ENCODE measurements at regions not wholly inside any gene's neighbourhood (a gene's known extent, or its start where the extent isn't known, plus 50 kb on each side); places are given as distances from the start of the nearest gene placed in this dataset.

DNA sequence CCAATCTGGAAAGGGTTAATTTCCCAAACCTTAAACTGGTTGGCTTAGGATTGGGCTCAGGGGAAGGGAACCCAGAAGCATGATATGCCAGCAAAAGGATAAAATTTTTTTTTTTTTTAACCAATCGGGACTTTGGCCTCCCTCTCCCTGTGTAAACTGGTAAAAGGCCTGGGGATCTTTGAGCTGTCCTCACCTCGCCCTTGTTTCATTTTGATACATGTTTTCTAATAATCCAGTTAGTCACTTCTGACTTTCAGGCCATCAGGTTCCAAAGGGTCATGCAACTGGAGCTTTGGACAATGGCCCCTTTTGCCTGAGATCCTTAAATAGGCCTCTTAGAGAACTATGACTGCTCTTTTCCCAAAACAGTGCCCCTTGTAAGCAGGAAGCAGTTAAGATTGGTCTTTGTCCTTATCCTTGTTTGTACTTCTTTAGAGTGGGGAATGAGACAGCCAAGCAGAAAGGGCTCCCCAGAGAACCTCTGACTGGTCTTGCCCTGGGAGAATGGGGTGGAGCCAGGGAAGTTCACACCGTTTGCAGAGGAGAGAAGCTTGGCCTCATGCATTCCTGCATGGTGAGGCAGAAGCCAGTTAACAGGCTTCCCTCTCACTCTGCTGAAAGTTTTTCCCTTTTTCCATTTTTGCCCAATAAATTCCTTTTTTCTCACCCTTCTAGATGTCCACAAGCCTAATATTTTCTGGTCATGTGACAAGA lies 424.2 kb upstream of the CNTNAP2 start:
- no peaks in the 10 kb centered on the region for H3K9me3 ChIP-seq
- H3K27ac ChIP-seq = no peak overlapping the region
- DNase-seq = no peak
- TF ChIP-seq POLR2A (IDR thresholded peaks at IDR 0.05) = no peak
- TF ChIP-seq, protein P1, sequence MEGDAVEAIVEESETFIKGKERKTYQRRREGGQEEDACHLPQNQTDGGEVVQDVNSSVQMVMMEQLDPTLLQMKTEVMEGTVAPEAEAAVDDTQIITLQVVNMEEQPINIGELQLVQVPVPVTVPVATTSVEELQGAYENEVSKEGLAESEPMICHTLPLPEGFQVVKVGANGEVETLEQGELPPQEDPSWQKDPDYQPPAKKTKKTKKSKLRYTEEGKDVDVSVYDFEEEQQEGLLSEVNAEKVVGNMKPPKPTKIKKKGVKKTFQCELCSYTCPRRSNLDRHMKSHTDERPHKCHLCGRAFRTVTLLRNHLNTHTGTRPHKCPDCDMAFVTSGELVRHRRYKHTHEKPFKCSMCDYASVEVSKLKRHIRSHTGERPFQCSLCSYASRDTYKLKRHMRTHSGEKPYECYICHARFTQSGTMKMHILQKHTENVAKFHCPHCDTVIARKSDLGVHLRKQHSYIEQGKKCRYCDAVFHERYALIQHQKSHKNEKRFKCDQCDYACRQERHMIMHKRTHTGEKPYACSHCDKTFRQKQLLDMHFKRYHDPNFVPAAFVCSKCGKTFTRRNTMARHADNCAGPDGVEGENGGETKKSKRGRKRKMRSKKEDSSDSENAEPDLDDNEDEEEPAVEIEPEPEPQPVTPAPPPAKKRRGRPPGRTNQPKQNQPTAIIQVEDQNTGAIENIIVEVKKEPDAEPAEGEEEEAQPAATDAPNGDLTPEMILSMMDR (IDR thresholded peaks at IDR 0.05) = no peak
- no peaks in the 10 kb centered on the region for H3K4me1 ChIP-seq
- no peaks in the 10 kb centered on the region for H3K36me3 ChIP-seq
- H3K27me3 ChIP-seq = no peaks in the 10 kb centered on the region
- no peak overlapping the region for H3K4me3 ChIP-seq

DNA sequence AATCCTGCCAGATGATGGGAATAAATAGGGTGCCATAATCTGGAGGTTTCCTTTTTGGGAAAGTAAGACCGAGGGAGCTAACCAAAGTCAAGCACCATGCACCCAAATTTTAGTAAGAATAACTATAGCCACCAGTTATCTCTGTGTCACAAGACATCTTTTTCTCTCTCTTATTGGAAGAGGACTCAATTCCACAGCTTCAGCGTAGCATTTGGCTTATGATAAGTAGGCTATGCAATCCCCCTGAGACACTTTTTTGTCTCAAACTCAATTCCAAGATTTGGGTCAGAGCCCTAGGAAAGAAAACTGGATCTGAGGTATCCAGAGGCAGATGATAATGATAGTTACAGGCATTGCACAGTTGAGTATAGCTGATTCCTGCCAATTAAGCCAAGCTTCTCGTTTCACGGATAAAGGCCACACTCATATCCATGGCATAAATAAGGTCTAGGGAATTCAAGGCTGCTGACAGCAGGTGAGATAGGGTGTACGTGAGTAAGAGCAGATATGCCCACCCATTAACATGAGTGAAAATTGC lies 425.2 kb upstream of the CNTNAP2 start:
- no peaks in the 10 kb centered on the region for H3K27me3 ChIP-seq
- H3K36me3 ChIP-seq = no peaks in the 10 kb centered on the region
- no peaks in the 10 kb centered on the region for H3K4me1 ChIP-seq
- TF ChIP-seq, protein P1 (IDR thresholded peaks at IDR 0.05) = no peak
- TF ChIP-seq POLR2A (IDR thresholded peaks at IDR 0.05) = no peak
- no peak overlapping the region for H3K27ac ChIP-seq
- no peaks in the 10 kb centered on the region for H3K9me3 ChIP-seq
- no peak for DNase-seq
- H3K4me3 ChIP-seq = no peak overlapping the region

DNA sequence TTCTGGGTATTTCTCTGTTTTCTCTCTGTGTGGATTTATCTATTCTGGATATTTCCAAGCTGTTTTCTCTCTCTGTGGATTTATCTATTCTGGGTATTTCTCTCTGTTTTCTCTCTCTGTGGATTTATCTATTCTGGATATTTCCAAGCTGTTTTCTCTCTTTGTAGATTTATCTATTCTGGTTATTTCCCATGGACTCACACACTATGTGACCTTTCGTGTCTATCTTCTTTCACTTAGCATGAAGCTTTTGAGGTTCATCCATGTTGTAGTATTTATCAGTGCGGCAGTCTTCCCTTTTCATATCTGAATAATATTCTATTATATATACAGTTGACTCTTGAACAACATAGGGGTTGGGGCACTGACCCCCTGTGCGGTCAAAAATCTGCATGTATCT lies 435.0 kb upstream of the CNTNAP2 start:
- no peaks in the 10 kb centered on the region for H3K27me3 ChIP-seq
- H3K9me3 ChIP-seq = peaks cover 0 to 4% (median 0%) of the 10 kb centered on the region in 4 donors
- TF ChIP-seq, protein P1 (IDR thresholded peaks at IDR 0.05) = no peak
- TF ChIP-seq POLR2A (IDR thresholded peaks at IDR 0.05) = no peak
- no peak for DNase-seq
- H3K4me3 ChIP-seq = no peak overlapping the region
- H3K27ac ChIP-seq = no peak overlapping the region
- no peaks in the 10 kb centered on the region for H3K36me3 ChIP-seq
- no peaks in the 10 kb centered on the region for H3K4me1 ChIP-seq

DNA sequence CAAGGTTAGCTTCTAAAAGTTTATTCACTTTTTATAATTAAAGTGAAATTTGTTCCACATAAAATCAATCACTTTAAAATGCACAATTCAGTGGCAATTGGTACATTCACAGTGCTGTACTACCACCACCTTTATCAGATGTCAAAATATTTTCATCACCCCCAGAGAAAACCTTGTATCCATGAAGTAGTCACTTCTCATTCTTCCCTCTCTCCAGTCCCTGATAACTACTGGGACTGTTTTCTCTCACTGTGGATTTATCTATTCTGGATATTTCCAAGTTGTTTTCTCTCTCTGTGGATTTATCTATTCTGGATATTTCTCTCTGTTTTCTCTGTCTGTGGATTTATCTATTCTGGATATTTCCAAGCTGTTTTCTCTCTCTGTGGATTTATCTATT lies 435.4 kb upstream of the CNTNAP2 start:
- Histone ChIP-seq H3K4me1 (no peaks in the 10 kb centered on the region), H3K27ac (no peak overlapping the region), H3K27me3 (no peaks in the 10 kb centered on the region), H3K9me3 (peaks cover 0 to 4% (median 0%) of the 10 kb centered on the region in 4 donors), H3K4me3 (no peak overlapping the region), H3K36me3 (no peaks in the 10 kb centered on the region)
- no peak for DNase-seq
- TF ChIP-seq POLR2A (IDR thresholded peaks at IDR 0.05) = no peak
- TF ChIP-seq, protein P1 (IDR thresholded peaks at IDR 0.05) = no peak

DNA sequence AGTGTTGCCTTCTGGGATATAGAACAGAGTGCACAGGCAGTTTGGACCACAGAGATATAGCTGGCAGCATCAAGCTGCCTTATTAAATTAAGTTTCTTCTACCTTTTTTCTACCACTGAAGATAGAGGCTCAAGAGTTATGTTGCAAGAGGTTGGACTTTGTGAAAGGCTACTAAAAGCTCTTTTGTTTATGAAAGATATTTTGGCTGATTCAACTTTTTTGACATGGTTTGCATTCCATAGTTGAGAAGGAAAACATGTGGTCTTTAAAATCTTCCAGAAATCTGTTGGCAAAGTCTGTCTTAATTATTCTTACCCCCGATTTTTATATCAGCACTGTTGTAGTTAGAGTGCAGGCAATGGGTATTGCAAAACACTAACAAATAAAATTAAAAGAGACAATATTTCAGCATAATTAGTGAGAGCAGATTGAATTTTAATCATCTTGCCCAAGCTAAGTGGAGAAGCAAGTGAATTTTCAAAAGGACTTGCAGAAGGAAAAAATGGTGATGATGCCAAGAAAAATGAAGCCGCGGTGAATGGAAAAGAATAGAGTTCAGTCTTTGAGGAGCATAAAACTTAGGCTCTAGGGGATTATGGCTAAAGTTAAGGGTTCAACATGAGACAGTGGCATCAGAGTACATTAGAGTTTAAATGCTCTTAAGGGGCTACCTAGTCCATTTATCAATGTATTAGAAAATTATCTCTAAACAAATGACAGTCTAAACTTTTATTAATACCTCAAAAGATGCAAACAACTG lies 450.9 kb upstream of the CNTNAP2 start:
- Histone ChIP-seq H3K4me1 (no peaks in the 10 kb centered on the region), H3K36me3 (no peaks in the 10 kb centered on the region), H3K4me3 (no peak overlapping the region), H3K9me3 (peaks cover 0 to 4% (median 0%) of the 10 kb centered on the region in 4 donors), H3K27me3 (no peaks in the 10 kb centered on the region), H3K27ac (no peak overlapping the region)
- TF ChIP-seq, protein P1 (IDR thresholded peaks at IDR 0.05) = no peak
- TF ChIP-seq POLR2A (IDR thresholded peaks at IDR 0.05) = no peak
- no peak for DNase-seq

Data from Peyer's patch (tissue), 4 donors.